ENCODE measurements at regions not wholly inside any gene's neighbourhood (a gene's known extent, or its start where the extent isn't known, plus 50 kb on each side); places are given as distances from the start of the nearest gene placed in this dataset.

GRCh38 chr4:124469981-124470380, 242.6 kb downstream of the ANKRD50 start:
- no peak for DNase-seq (ENCODE audit: low read depth)

DNA sequence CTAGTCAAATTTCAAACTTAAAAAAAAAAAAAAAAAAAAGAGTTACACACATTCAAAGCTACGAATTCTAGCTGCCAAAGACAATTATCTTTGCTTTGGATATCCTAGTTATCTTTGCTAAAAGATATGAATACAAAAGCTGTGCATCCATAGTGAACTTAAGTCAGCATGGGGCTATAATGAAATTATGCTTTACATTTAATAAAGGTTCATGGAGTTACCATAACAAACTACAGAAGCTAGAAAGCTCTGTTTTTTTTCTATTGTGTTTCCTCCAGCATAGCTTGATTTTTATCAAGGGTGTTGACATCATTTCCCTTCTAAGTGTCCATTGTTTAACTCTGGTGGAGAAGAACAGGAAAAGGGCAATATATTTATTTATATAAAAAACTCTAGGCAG, 234.1 kb downstream of the ANKRD50 start:
- no peak for DNase-seq (ENCODE audit: low read depth)

- no peak for DNase-seq (ENCODE audit: low read depth)
These were observed 232.5 kb downstream of the ANKRD50 start for GRCh38 chr4:124480061-124480460.

DNA sequence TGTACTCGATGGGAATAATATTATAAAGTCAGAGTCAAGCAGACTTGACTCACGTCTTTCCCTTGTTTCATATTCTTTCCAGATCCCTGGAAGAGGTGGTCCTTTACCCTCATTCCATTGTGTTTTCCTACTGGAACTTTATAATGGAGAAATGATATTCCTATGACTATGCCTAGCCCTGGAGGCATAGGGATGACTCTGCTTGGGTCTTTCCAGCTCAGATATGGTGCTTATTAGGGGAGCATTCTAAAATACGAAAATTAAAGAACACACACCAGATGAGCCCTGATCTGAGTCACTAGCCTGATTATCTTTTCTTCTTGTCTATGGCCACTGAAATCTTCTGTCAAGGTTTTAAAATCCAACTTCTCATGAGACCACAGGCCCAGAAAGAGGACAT, 231.4 kb downstream of the ANKRD50 start:
- DNase-seq (ENCODE audit: low read depth) = no peak

- no peak for DNase-seq (ENCODE audit: low read depth)
These were observed 229.3 kb downstream of the ANKRD50 start for GRCh38 chr4:124483048-124483906.

- no peak for DNase-seq (ENCODE audit: low read depth)
These were observed 228.5 kb downstream of the ANKRD50 start for GRCh38 chr4:124484008-124484407.

DNA sequence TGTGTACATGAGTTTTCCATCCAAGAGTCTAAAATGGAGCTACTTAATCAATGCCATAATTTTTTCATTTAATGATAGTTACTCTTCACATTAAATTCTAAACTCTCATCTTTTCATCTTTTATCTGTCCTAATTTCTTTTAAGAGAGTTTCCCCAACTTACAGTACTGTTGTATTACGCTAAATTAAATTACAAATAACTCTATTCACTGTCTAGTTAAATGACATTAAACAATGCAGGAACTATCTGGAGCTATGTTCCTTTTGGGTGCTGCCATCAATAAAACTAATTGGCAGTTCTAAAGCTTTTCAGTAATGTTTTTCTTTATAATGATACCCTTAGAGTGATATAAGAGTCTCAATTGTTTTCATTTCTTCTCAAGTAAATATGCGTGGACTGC, 227.6 kb downstream of the ANKRD50 start:
- no peak for DNase-seq (ENCODE audit: low read depth)

- DNase-seq (ENCODE audit: low read depth) = no peak
These were observed 226.1 kb downstream of the ANKRD50 start for GRCh38 chr4:124486423-124486822.

DNA sequence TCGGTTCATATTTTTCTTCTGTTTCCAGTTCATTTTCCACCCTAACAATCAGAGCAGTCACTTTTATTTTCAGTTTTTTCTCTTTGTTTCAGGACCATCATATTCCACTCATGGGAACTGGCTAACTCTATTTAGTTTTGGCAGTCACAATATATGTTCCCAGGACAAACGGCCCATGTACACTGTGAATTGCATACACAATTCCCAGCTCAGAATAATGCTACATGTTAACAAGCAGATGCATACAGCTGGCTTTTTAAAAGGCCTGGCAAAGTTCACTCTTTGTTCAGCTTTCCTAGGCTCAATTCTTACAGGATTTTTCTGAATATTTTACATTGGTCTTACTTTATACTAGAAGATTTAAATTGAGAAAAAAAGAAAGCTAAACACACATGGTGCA, 224.9 kb downstream of the ANKRD50 start:
- no peak for DNase-seq (ENCODE audit: low read depth)

- DNase-seq (ENCODE audit: low read depth) = no peak
These were observed 221.0 kb downstream of the ANKRD50 start for GRCh38 chr4:124491361-124492145.

GRCh38 chr4:124499261-124499660, 213.3 kb downstream of the ANKRD50 start:
- DNase-seq (ENCODE audit: low read depth) = no peak

DNA sequence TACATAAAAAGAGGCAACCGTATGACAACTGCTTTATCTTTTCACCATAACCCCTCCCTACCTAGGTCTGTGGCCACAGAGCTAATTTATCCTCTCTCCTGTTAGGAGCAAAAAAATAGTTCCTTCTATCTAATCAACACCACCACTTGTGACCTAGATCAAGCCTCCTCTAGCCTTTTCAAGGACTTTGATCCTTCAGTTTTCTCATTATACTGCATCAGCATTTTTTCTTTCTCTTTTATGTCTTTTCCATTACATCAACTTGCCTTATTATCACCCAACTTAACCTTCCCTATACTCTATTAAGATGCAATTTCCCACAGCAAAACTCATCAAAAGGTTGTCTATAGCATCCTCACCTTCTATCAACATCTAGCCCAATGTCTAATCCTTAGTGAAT, 211.0 kb downstream of the ANKRD50 start:
- no peak for DNase-seq (ENCODE audit: low read depth)

- no peak for DNase-seq (ENCODE audit: low read depth)
These were observed 208.1 kb downstream of the ANKRD50 start for GRCh38 chr4:124504431-124504830.

DNA sequence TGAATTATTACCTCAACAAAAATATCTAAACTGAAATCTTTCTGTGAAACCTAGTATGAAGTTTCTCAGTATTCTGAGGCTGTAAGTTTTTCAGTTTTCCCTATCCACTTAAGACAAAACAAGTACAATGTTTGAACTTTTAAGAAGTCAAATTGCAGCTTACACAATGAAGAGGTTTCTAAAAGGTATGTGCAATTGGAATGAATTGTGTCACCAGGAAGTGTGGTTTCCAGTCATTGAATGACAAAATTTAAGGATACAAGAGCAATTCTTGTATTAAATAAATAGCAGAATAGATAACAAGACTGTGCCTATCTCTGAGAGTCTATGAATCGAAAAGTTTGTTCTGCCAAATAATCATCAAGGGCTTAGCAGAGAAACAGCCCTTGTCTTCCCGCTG, 207.3 kb downstream of the ANKRD50 start:
- DNase-seq (ENCODE audit: low read depth) = no peak

- DNase-seq (ENCODE audit: low read depth) = no peak
These were observed 203.4 kb downstream of the ANKRD50 start for GRCh38 chr4:124509151-124509550.

- no peak for DNase-seq (ENCODE audit: low read depth)
These were observed 197.9 kb downstream of the ANKRD50 start for GRCh38 chr4:124514588-124514987.

DNA sequence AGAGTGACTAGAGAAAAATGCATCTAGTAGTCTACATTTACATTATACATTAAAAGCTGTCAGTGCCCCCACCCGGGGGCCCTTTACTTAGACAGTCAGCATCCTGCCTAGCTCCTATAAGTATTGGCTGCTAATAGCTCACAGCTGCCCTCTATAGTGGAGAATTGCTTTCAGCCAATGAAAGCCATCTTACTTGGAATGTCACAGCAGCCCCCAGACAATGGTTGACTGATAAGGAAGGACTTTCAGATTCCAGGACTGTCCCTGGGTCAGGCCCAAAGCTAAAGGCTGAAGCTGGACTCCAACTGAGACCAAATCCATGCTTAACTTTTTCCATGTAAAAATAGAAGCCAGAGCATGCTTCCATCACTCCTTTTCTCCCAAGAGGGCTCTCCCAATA, 196.9 kb downstream of the ANKRD50 start:
- DNase-seq (ENCODE audit: low read depth) = no peak

- no peak for DNase-seq (ENCODE audit: low read depth)
These were observed 193.3 kb downstream of the ANKRD50 start for GRCh38 chr4:124519196-124519595.

DNA sequence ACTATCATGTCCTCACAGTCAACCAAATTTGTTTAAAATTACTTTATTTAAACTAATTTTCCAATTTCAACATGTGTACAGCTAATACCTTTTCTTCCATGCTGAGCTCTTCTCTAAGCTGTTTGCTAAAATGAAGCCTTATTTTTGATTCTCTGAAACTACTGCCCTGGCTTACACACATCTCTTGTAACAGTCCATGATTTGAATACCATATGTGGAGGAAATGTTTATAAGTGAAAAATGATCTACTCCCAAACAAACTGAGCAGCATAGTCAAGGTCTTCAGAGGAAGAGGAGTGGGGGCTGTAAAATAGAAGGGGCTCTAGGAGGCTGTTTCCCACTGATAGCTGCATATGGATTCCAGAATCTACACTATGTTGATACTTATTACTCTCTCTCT, 188.7 kb downstream of the ANKRD50 start:
- DNase-seq (ENCODE audit: low read depth) = no peak

GRCh38 chr4:124525524-124525923, 187.0 kb downstream of the ANKRD50 start:
- no peak for DNase-seq (ENCODE audit: low read depth)

GRCh38 chr4:124526331-124526730, 186.2 kb downstream of the ANKRD50 start:
- DNase-seq (ENCODE audit: low read depth) = no peak

DNA sequence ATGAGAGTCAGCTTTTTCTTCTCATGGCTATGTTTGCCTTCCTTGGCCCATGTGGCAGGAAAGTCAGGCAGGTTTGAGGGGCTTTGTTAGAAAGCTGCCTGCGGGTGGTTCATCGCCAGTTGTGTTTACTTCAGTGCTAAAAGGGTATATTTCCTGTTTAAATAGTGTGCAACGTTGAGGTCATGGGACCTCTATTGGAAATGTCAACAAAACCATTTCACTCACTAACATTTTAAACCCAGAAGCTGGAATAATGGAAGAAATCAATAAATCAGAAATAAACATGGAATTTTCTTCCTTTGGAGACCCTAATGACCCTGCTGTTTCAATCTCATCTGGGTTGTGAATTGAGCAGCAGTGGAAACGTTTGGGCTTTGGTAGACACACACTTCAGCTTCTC, 185.8 kb downstream of the ANKRD50 start:
- no peak for DNase-seq (ENCODE audit: low read depth)

DNA sequence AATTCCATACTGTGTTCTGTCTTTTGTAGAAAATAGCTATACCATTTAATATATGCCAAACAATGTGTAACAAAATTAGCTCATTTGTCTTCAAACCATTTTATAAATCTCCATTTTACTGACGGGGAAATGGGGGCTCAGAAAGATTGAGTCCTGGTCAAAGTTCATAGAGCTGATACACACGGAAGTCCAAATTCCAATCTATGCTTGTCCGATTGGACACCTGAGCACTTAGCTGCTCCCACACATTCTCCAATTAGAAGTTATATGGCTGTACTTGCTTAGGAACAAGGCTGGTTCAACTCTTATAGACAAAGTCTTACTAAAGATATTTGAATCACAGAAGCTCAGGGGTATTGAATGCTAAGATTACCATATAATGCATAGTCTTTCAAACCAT, 185.2 kb downstream of the ANKRD50 start:
- no peak for DNase-seq (ENCODE audit: low read depth)

Measured in stimulated activated CD8-positive, alpha-beta memory T cell treated with anti-CD3 and anti-CD28 coated beads, Interleukin-15, amount 100 ng/mL, for 1 hour (primary cell).